ENCODE measurements at regions not wholly inside any gene's neighbourhood (a gene's known extent, or its start where the extent isn't known, plus 50 kb on each side); places are given as distances from the start of the nearest gene placed in this dataset.

GRCh38 chr11:97794876-97795275 lies 1225.9 kb upstream of the CNTN5 start:
- TF ChIP-seq EZH2 (IDR thresholded peaks at IDR 0.05; ENCODE audit: low read length): no peak
- TF ChIP-seq CTCF (optimal IDR thresholded peaks at IDR 0.05 in 1 of 3, IDR thresholded peaks at IDR 0.05 in 1 of 3, conservative IDR thresholded peaks at IDR 0.05 in 1 of 3; ENCODE audit: extremely low read depth in 1 of 3, insufficient read depth in 2 of 3, low read length in 3 of 3): no peak
